ENCODE measurements at regions not wholly inside any gene's neighbourhood (a gene's known extent, or its start where the extent isn't known, plus 50 kb on each side); places are given as distances from the start of the nearest gene placed in this dataset.
"Not testable (repeated sequence)": the region's sequence is repeated elsewhere in the genome, so short reads cannot be mapped to it uniquely, and the experiment has no call there.

DNA sequence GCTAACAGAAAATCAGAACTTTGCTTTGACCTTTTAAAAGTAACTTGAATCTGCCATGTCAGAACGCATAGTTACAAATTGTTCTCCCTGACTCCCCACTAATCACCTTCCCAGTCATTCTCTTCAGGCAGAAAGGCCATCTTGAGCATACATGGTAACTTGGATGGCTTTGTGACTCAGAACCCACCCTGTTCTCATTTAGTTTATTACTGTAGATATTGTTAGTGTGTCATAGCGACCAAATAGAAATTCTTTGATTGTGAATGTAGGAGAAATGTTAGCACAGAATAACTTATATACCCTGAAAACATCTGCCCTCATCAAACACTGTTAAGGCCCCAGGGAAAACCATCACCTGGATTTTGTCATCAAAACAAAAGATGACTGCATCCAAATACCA lies 382.0 kb downstream of the MAGEB5 start:
- no peak for DNase-seq (ENCODE audit: low read depth in 2 of 2)

DNA sequence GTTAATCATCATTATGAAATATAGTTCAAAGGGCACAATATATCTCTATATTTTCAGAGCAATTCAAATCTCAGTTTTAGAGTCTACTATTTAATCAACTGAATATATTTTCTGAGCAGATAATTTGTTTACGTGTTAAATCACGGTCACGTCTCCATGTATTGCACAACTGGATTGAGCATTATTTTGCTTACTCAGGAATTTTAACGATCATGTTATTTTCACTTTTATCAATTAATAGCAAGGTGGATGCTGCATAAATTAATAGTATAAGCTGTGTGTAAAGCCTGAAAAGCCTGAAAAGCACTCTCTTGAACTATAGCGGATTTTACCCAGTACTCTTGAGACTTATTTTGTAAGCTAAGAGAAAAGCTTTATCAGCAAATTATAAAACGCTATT lies 374.9 kb downstream of the MAGEB5 start:
- no peak for DNase-seq (ENCODE audit: low read depth in 2 of 2)

DNA sequence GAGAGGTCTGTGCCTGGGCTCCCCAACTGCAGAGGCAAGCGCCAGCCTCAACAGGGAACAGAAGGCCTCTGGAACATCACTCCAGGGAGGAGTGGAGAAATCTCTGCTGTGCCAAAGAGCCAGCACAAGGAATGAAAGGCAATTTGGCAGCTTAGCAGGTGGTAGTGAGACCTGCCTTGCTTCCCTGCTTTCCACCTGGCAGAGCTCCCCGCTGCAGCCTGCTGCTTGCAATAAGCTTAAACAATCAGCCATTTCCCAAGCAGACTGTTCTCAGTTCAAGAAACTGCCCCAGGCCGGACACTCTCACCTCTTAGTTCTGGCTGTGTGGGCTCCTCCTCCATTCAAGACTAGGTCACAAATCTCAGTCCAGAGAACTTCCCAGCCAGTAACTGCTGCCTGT lies 370.6 kb downstream of the MAGEB5 start:
- DNase-seq (ENCODE audit: low read depth in 2 of 2), result no peak

DNA sequence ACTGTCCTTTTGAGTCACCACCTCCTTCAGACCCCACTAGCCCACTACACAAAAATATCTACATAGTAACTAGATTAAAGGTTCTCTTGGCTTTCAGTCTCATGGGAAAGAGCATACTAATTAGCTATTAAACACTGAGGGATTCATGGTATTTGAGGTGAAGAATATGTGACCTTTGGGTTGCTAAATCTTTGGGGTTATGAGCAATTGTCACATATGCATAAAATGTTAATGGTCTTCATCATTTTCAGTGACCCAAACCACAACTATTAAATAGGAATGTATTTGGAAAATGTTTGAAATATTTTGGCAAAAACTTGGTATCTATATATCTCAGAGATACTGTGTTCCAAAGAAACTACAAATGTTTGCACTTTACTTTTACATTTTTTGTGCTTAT lies 365.1 kb downstream of the MAGEB5 start:
- no peak for DNase-seq (ENCODE audit: low read depth in 2 of 2)

DNA sequence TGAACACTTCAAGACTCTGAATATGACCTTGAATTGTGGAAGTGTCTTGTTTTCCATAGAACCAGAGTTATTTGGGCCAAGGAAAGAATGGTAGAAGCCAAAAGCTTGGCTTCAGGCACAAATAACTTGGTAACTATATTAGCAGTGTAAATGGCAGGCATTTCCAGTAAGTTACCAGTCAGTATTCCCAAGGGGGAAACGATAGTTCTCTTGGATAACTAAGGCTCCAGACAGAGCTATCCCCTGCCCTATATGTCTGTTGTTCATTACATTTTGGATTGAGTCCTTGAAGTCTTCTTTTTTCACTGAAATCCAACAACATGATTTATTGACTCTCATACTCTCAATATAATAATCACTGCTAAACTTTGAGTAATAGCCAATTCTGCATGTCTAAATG lies 364.1 kb downstream of the MAGEB5 start:
- no peak for DNase-seq (ENCODE audit: low read depth in 2 of 2)

DNA sequence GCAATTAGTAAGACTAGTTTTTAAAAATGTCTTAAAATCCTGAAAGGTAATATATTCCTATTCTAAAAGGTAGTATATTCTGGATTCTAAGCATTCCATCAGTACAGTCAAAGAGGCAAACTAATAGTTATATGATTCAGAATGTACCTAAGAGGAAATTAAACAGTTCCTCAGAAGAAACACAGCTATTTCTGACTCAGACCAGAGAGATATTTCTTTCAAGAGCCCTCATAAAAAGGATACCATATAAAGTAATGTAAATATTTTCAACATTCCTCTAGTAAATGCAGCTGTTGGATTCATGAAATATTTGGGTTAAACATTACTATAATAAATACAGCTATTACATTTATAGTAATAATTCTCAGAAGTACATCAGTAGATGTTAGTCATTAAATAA lies 358.3 kb downstream of the MAGEB5 start:
- DNase-seq (ENCODE audit: low read depth in 2 of 2), result no peak

DNA sequence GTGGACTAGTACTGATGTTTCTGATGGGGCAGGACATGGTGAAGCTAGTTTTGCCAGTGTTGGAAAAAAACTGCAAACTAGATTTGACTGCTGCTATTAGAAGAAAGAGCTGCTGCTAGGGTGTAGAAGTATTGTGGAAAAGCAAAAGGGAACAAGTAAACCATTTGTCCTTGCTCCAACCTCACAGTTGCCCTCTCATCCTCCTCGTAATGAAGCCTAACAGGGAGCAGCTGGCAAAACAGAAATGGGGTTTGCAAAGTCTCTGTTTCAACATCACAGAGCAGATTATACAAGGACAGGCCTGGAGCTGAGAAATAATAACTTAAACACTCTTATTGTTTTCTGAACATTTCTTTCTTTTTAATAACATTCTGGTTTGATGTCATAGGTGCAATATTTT lies 346.2 kb downstream of the MAGEB5 start:
- no peak for DNase-seq (ENCODE audit: low read depth in 2 of 2)

DNA sequence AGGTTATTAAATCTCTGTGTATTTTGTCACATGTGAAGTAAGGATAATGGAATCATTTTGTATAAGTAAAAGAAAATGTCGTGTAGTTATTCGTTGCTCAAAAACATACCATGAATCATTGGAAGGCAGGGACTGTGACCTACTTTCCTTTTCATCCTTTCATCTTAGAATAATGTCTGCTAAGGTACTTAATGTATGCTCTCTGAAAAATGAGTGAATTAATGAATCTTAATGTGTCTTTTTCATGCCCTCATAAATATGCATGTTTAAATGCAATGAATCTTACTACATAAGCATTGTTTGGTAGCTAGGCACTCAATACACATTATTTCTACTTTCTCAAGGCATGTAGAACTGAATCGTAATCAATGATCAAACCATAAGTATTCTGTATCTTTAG lies 343.9 kb downstream of the MAGEB5 start:
- no peak for DNase-seq (ENCODE audit: low read depth in 2 of 2)

DNA sequence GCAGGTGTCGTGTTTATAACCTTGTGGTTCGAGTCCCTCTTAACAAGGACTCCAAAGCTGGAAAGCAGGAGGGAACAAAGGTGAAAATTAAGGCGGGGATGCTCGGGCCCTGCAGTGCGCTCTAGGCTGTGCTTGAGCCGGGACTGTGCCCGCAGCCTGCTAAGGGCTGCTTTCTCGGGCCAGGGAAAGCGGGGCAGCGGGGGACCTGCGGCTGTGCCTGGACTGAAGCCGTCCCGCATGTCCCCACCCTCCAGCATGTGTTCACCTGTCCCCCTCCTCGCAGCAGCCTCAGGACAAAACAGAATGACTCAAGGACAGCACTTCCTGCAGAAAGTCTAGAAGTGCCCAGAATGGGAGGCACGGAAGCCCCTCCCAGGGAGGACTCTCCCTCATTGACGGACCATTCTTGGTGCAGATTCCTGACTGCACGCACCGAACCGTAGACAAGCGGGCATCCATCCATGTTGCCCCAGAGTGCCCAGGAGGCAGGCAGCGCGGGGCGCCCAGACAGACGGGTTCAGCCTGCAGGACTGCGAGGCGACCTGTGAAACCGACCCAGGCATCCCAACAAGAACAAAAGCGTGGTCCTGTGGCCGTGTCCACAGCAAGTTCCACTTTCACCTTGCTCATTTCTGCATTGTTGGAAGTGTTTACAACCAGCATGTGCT lies 342.9 kb downstream of the MAGEB5 start:
- no peak for DNase-seq (ENCODE audit: low read depth in 2 of 2)

DNA sequence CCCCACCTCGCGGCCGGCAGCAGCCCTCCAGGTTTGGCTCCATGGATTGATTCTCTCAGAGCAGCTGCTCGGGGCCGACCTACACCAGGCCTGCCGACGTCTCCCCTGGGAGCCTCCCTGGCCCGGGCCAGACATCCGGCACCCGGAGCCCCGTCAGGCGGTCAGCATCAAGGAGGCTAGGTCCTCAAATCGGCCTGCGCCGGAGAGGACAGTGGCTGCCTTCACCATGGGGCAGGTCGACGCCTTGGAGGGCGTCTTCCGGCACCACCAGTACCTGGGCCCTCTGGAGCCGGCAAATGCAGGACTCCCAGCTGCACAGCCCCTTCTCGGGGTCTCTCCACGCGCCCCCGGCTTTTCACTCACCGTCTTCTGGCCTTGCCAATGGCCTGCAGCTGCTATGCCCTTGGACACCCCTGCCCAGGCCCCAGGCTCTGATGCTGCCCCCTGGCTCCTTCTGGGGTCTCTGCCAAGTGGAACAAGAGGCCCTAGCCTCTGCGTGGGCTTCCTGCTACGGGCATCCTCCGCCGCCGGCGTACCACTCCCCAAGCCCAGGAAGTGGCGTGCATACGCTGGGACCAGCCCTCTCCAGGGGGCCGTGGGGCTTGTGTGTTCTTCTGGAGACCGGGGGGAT lies 341.8 kb downstream of the MAGEB5 start:
- DNase-seq (ENCODE audit: low read depth in 2 of 2), result no peak

DNA sequence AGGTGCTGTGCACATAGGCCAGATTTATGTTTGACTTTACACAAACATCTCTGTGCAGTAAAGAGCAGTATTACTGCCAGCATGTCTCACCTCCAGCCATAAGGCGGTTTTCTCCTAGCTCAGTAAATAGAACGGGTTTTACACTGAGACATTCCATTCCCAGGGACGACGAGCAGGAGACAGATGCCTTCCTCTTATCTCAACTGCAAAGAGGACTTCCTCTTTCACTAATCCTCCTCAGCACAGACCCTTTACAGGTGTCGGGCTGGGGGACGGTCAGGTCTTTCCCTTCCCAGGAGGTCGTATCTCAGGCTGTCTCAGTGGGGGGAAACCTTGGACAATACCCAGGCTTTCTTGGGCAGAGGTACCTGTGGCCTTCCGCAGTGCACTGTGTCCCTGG lies 309.8 kb downstream of the MAGEB5 start:
- not testable (repeated sequence) for DNase-seq (ENCODE audit: low read depth in 2 of 2)

DNA sequence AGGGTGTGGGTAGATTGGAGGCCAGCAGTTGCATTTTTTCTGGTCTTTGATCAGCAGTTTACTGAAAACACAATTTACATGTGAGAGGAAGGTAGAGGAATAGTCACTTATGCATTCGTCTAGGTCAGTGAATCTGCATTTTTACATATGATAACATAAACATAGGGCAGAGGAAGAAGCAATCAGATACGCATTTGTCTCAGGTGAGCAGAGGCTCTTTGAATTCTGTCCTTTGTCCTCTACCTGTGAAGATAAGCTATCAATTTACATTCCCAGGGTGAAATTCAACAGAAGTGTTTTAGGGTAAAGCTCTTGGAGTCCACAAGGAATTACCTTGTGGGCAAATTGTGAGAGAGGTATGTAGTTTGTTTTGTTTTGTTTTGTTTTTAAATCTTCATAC lies 306.5 kb downstream of the MAGEB5 start:
- DNase-seq (ENCODE audit: low read depth in 2 of 2), result no peak

DNA sequence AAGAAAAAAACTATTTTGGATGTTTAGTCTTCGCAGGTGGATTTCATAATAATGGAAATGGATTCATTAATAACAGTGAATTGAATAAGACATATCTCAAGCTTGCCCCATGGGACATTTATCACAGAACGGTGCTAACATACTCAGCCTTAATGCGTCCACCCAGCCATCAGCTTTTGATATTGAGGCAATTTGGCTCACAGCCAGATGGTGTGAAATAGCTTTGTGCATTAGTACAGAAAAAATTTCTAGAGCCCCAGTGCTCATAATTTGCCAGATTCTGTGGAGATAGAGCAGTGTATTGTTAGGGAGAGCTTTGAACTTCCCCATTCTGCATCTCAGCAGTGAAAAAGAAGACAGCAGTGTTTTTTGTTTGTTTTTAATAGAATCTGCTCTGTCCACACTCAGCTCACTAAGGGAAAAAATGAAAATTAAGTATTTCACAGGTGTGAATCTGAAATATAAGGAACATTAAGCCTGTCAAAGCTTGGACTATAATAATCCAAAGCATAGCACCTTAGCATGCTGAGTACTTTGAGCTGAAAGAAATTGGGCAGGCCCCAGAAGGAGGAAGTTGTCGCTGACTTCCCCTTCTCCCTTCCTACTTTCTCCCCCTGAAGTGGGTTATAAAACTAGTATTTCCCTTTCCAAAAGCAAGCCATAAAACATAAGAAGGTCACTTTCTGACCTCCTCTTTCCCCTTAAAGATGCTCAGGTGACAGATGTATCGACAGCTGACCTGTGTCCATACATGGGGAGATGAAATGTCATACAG lies 295.8 kb downstream of the MAGEB5 start:
- DNase-seq (ENCODE audit: low read depth in 2 of 2), result no peak

DNA sequence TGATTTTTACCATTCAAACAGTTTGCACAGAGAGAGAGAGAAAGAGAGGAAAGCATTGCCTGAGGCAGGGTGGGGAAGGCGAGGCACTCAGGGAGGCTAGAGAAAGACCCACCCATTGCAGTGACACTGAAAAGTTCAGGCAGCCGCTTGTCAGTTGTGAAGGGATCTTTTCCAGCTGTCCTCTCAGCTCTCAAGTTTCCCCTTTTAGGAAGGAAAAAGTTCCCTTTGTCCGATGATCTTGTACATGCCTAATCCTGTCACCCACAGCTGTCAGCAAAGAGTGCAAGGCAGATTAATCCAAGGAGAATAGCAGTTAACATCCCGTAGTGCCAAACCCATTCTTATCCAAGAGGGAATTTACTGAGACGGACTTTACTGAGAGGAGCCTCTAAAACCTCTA lies 255.0 kb downstream of the MAGEB5 start:
- no peak for DNase-seq (ENCODE audit: low read depth in 2 of 2)

DNA sequence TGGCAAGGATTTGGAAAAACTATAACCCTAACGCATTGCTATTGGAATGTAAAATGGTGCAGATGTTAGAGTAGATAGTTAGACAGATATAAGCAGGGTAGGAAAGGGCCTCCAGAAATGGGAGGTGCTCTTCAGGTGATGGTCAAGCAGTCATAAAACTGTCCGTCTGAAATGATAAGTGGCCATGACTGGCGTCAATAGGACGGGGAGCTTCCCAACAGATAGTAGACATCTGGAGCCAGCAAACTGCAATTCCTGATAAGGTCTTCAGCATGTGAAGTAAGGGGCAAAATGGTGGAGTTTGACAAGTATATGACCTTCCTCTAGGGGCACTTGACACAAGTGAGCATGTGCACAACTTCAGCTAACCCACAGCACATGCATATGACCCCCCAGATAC lies 250.4 kb downstream of the MAGEB5 start:
- no peak for DNase-seq (ENCODE audit: low read depth in 2 of 2)

DNA sequence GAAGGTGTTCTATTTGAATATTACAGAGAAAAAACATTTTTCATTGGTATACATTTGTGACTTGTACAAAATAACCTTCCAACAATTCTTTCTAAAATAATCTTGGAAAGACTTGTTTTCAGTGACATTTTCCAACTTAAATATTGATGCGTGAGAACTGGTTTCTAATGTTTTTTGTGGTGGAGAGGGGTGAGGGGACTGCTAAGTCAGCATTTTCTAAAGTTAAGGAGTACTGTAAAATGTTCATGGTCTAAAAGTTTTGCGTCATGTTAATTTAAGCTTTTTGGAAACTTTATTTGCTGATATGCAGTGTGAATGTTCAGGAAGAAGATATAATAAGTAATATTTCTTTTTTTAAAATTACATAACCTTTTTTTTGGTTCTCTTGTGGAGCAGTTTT lies 229.3 kb downstream of the MAGEB5 start:
- no peak for DNase-seq (ENCODE audit: low read depth in 2 of 2)

DNA sequence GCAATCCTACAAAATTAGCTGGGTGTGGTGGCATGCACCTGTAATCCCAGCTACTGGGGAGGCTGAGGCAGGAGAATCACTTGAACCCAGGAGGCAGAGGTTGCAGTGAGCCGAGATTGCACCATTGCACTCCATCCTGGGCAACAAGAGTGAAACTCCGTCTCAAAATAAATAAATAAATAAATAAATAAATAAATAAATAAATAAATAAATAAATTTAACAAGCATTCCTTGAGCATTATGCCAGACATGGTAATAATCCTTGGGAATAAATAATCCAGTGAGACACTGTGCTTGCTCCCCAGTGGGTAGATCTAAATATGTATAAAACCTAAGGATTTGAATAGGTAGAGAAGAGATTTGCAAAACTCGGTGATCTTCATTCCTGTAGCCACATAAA lies 228.4 kb downstream of the MAGEB5 start:
- DNase-seq (ENCODE audit: low read depth in 2 of 2), result not testable (repeated sequence)

DNA sequence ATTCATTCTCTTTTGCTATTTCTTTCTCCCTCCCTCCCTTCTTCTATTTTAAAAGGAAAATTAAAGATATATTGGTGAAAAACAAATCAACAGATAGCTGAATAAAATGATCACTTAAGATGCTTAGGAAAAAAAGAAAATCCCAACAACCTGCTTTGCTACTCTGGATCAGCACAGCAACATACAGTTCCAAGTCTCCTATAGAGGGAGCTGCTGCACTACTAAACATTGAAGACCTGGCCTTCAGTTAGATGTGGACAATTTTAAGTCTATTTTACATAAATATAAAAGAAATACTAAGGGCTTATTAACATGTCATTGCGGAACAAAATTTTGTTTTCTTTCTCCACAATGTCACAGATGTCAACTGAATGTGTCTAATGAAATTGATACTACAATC lies 226.4 kb downstream of the MAGEB5 start:
- no peak for DNase-seq (ENCODE audit: low read depth in 2 of 2)

DNA sequence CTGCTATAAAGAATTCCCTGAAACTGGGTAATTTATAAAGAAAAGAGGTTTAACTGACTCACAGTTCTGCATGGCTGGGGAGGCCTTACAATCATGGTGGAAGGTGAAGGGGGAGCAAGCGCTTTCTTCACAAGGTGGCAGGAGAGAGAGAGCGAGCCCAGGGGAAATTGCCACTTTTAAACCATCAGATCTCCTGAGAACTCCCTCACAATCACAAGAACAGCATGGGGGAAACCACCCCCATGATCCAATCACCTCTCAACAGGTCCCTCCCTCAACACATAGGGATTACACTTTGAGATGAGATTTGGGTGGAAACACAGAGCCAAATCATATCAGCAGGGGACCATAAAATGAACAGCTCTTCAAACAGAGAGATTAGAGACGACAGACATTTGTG lies 198.6 kb downstream of the MAGEB5 start:
- DNase-seq (ENCODE audit: low read depth in 2 of 2), result no peak

DNA sequence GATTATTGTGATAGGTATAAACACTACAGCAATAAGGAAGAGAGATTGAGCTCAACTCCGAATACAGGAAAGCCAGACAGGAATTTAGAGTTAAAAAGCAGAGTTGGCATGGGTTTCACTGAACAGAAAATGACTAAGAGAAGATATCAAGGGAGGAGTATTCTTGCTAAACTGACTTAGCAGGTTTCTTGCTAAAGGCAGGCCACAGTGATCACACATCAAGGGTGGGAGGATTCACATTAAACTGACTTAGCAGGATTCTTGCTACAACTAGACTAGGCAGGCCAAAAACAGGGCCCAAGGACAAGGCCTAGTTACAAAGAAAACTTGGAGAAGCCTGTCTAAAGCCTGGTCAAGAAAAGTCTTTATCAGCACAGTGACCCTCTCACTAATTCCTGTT lies 195.1 kb downstream of the MAGEB5 start:
- no peak for DNase-seq (ENCODE audit: low read depth in 2 of 2)

DNA sequence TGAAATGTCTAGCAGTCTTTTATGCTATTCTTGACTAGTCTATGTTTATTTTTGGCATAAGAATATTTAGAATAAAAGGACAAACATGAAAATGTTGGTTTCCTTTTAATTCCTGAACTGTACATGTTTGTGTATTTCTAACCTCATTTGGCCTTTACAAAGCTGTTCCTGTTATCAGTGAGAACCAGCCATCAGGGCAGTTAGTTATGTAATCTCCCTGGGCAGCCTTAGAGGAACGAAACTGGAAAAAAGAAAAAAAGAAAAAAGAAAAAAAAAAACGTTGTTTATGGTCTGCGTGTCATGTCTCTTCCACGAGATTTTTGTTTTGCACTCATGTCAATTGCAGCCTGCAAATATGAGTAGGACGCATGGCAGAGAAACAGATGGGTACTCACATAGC lies 193.7 kb downstream of the MAGEB5 start:
- no peak for DNase-seq (ENCODE audit: low read depth in 2 of 2)

DNA sequence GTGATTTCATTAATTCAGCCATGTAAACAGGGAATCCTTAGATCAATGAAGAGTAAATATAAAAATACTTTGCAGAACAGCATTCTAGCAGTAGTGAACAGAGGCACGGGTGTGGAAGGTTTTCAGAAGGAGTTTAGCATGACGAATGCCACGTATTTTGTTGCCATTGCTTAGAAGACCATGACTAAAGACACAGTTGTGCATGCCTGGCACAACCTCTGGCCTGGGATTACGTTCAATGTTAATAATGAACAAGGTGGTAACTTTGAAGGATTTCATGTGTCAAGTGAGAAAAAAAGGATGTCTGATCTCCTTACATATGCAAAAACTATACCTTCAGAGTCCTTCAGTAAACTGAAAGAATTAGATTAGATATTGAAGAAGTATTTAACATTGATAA lies 171.9 kb downstream of the MAGEB5 start:
- no peak for DNase-seq (ENCODE audit: low read depth in 2 of 2)

DNA sequence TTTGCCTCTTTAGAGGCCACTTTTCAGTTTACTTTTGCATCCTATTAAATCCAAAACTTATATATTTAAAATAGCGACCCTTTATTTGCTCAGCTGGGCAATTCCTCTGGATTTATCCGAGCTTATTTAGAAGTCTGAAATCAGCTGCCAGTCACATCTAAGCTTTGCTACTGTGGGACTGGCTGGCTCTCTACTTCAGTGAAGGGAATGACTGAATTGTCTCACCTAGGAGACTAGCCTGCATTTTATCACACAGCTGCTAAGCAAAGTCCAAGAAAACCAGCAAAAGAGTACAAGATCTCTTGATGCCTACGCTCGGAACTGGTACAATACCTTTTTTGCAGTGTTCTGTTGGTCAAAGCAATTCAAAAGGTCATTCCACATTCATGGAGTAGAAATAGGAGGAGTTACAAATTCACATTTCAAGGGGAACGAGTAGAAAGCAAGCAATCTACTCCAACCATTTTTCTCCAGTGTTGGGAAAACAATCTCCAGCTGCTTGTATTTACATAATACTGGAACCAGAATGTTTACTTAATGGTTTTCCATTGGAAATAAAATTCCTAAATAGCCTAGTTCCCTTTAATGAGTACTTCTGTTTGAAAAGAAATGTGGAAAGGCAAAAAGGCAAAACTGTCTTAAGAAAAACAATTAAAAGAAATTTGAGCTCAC lies 160.2 kb downstream of the MAGEB5 start:
- no peak for DNase-seq (ENCODE audit: low read depth in 2 of 2)

Data from stimulated activated CD8-positive, alpha-beta memory T cell treated with anti-CD3 and anti-CD28 coated beads, Interleukin-15, amount 100 ng/mL, for 48 hours (primary cell).